CD4-positive, alpha-beta T cell treated with Interleukin-17A for 1 hour (primary cell): ENCODE measurements at regions not wholly inside any gene's neighbourhood (a gene's known extent, or its start where the extent isn't known, plus 50 kb on each side); places are given as distances from the start of the nearest gene placed in this dataset.

Experiments used
- DNase-seq: peaks from one replicate; pipeline ENCODE4 v3.0.0-alpha.2; 2020

DNA sequence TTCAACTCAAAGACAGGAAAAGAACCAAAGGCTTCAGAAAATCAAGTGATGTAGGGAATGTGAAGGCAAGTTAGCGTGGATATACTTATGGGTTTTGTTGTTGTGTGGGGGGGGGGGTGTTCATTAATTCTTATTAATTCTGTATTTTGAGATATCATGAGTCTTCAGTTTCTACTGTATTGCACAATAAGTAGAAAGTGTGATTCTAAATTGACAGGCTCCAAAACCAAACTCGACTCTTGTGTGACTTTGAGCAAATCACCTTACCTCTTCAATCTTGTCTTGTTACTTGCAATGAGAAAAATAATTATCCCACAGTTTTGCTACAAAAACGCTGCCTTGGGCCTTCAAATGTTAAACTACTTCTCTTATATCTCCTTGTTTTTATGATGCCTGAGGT is 453.9 kb upstream of the GOT2 start:
- no peak for DNase-seq

DNA sequence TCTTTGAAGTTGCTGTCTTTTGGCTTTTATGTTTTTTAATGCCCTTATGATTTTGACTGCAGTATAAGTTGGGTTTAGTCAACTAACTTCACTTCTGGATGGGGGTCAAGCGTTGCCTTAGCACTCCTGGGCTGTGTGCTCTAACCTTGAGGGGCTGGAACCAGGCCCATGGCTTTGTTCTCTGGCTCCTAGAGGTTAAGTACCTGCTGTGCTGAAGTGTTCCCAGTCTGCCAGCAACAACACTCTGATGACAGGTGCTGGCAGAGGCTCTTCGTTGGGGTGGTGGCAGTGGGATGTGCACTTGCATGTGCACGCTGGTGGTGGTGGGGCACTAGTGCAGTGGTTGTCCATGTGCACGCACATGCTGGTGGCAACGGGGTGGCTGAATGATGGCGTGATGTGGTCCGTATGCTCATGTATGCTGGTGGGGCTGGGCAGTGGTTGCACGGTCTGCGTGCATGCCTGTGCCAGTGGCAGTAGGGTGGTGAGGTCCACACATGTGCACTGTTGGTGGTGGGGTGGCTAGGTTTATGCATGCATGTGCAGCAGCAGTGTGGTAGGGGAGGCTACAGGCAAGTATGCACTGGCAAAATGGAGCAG is 447.8 kb upstream of the GOT2 start:
- DNase-seq, result no peak

DNA sequence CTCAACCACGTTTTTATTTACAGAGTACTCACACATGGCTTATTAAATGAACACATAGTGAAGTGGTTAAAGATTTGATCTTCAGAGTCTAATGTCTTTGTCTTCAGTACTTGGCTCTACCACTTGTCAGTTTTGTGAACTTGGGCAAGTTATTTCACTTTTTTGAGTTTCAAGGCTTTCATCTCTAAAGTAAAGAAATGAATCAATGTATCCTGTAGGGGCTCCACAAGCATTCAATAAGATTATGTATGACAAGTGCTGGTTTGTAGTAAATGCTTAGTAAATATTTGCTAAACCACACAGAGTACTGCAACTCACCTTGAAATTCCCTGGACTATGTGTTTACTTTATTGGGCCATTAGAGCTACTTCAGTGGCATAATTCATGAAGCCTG is 446.0 kb upstream of the GOT2 start:
- DNase-seq, result no peak

DNA sequence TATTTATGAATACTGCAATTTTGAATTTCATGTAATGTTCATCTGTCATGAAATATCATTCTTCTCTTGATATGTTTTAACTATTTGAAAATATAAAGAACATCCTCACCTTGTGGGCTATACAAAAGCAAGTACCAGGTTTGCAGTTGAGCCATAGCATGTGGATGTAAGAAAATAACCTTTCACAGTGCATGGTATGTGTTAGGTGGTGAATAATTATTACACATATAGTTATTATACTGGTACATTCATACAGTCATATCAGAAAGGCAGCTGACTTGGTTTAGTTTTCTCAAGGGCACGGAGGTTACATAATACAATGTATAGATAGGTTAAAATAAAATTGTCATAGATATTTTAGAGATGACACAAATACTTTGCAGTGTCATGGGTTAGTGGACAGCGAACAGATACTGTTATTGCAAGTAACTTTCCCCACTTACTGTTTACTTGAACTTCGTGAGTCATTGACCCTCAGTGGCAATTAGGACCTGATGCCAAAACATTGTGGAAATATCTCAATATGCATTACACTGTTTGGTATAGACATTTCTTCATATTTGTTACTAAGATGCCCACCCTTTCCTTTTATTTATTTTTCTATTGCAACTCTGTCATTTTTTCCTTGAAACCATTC is 445.4 kb upstream of the GOT2 start:
- DNase-seq, result no peak

DNA sequence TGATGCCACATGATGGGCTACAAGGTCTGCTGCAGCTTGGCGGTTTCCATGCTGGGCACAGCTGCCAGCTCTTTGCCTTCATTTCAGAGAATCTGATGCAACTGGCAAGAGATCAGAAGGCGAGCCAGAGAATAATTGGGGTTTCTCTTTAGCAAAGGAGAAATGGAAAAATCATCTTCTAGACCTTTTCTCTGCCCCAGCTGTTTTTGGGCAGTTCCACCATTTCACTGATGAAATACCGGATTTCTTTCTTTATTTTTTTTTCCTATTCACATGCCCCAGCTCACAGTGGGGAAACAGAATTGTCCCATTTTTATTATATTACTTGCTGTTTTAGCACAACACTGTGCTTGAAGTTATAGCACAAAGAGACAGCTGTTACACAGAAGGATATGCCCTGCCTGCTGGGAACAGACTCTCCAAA is 439.3 kb upstream of the GOT2 start:
- DNase-seq, result no peak

DNA sequence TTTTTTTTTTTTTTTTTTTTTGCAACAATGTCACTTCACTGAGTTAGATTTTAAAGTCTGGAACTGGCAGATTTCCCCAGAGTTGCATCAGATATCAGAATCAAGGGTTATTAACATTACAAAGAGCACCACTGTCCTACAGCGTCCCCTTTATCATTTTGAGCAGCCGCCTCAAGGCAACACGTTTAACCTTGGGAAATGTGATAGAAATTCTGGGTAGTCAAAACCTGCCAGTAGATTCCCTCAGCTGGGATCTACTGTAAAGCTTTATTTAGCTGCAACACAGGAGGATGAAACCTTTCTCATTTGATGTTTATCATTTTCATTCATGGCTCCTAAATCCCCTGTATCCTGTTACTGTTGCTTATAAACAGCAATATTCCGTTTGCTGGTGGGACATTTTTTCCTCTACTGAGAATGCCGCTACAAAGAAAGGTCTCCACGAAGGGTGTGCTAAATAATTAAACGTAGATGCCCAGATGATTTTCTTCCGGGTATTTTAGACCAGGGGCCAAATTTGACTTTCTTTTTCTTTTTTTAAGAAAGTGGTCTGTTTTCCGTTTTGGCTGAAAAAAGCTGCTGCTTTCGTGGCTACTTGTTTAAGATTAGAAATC is 436.1 kb upstream of the GOT2 start:
- DNase-seq, result no peak

DNA sequence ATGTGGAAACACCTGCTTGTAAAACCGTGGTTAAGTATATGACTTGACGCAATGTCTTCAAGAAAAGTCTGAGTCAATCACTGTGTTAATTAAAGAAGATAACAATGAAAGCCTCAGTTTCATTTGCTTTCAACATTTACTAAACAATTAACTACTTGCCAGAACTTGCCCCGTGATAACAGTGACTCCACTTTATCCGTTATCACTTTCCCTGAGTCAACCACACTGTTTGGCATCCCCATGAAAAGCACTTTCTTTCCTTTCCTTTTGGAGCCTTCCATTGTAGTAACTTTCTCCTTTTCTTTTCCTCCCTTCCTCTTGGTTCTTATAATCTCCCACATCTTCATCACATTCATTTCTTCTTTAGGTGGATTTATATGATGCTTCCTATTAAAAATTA is 435.1 kb upstream of the GOT2 start:
- DNase-seq, result no peak

DNA sequence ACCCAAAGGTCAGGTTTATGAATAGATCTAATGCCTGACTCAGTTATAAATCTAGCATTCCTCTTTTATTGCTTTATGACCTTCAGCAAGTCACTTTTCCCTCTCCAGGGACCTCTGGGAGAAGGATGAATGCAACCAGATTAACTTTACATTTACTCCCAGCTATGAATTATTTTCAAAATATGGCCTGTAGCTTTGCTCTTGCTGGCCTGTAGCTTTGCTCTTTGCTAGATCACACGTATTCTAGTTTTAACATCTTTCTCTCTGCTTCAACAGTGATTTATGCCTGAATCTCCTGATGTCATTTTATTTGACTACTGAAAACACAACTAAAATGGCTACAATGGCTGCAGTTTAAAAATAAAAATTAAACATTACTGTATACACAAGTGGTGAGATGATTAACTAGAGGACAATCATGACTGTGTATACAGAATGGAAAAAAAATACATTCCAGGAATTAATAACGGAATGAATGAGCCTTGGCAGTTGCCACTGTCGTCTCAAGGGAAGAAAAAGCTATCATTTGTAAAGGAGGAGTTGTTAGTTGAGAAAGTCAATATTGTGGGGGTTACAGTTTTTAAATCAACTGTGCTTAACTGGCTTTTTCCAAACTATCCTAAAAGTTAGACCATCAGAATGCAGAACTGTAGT is 434.5 kb upstream of the GOT2 start:
- DNase-seq, result no peak

DNA sequence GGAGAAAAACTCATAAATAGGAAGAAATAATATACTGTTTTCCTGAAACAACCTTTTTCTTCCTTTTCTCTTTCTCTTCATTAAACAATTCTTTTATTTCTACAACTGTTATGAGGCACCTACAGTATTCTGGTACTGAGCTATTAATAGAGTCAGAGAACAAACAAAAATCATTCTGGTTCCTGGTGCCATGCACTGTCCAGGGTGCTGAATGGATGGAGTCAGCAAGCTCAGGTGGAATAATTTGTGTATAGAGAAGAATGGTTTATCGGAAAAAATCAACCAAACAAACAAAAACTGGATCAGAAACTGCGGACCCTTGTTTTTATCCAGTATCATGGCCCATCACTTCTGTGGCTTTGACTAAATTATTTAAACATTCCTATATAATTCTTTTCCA is 430.3 kb upstream of the GOT2 start:
- DNase-seq, result no peak

DNA sequence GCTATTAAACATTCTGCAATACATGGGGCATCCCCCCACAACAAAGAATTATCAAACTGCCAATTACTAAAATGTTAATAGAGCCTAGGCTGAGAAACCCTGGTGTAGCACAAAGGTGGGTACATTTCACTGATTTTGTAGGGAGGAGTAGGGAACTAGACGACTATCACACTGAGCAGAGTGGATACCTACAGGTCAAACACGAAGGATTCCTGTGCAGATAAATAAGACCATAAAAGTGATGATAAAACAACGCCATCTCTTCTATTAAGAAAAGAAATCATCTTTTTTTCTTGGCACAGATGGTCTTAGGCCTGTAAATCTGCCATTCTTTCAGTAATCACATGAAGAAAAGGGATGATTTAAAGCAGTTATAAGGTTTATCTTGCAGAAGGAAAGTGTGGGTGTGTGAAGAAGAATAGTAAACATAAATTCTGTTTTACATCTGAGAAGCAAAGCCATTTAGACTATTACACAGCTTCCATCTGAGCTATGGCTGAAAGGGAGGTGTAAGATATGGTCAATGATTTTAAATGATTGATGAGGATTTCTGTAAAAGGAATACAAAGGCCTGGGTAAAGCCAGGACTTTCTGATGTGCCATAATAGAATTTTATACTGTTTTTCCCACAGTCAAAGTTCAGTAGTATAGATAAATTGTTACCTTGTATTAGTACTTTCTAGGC is 429.4 kb upstream of the GOT2 start:
- no peak for DNase-seq

DNA sequence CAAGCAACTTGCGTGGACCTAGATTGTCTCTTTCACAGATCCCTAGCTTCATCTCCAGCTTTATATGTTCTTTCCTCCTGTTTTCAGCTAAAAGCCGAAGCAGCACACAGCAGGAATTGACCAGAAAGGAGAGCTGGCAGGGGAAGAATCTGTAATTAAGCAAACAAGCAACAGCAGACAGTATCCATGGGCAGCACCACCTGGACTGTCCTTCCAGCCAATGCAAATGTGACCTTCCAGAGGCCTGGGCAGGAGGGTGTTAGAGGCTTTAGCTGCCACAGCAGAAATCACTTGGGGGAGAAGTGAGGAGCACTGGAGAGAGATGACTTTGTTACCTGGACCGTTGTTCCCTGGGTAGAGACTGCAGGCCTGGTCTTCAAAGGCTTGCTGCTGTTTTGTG is 427.6 kb upstream of the GOT2 start:
- no peak for DNase-seq

DNA sequence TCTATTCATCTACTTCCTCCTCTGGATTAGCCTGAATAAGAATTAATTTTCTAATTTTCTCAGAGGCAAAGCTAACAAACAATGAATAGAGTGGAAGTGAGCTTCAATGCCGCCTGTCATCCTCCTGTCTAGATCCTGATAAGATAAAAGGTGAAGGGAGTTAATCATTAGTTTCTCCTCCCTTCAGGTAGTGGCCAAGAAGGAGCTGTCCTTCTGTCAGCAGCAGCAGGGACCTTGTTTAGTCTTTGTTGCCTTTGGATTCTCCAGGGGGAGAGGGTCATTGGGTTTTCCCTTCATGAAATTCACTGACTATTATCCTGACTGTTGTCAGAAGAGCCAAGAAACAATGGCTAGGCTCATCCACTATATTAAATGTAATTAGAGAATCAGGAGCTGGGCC is 420.2 kb upstream of the GOT2 start:
- DNase-seq, result no peak

DNA sequence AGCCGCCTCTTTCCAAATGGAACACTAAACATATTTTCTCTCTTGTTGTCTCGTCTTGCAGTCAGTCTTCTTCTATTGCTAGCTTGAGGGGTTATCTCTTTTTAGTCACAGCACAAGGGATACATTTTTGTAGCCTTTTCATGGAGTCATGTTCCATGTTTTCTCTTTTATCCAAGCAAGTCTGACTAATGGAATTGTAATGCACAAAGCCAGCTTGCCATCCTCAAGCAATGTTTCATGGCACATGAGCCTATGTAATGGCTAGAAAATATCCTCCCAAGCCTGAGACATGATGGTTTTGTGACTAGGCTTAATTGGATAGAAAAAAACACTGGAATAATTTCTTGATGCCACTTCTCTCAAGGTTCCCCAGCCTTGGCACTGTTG is 414.6 kb upstream of the GOT2 start:
- no peak for DNase-seq

DNA sequence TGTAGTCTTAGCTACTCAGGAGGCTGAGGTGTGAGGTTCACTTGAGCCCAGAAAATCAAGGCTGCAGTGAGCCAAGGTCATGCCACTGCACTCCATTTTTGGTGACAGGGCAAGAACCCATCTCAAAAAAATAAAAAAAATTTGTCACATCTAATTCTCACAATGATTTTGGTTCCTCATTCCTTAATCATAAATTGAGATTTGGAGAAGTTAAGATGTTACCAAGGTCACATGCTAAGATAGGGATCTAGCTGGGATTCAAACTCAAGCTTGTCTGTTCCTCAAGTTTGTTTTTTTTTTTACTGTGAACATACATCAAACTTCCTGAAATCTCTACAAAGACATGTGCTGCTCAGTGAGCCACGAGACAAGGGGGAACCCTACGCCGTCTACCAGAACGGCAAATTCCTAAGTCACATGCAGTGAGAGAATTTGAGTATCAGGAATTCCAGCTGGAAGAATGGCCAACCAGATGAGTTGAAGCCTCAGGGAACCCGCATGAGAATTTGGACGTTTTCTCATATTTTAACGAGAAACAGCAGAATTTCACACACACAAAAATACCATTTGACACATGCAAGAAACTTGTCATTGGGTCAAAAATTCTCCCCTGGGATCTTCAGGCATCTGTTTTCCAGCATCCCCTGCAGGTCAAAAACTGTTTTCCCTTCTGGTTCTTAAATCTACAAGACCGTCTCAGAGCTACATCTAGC is 414.1 kb upstream of the GOT2 start:
- no peak for DNase-seq

DNA sequence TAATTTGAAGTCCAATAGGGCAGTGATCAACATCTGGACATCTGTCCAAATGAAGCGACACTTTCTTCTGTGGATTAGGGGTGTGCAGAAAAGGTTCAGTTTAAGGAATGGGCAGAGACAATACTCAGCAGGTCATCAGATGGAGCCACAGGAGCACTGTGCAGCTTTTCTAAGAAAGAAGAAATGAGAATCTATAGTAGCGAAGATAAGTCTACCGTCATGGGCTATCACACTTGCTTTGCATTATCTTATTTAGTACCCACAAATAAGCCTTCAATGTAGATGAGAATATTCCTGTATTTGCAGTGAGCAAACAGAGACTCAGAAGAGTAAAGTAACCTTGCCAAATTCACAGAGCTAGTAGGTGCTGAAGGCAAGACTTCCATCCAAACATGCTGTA is 412.0 kb upstream of the GOT2 start:
- DNase-seq, result no peak

DNA sequence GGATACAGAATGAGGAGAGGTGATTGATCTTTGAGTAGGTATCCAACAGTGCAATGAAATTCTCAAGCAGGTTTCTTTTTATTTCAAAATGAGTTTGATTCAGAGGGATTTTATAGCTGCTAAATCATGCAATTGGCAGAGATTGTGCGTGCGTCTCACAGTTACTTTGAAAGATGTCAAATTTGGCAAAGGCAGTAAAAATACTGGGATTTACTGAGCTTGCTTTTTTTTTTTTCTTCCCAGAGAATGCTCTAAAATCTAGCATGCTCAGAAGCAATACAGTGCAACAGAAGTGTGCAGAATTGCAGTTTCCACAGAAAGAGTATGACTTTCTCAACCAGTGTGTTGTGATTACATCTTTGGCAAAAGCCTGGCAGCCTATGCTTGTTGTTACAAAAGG is 410.7 kb upstream of the GOT2 start:
- DNase-seq, result no peak

DNA sequence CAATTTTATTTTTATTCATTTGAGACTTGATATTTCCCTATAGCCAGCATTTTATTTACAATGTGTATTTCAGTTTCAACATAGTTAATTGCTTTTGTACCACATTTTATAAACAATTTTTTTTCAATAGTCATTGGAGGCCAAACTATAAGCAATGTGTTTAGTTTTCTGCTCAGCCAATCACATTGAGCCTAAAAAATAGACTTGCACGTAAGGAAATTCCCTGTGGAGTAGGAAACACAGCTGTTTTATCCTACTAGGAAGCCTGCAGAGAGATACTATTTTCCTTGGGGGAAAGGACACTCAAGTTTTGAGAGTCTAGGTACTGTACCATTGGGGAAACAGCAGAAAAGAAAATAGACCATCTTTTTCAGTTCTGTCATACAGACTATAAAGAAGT is 410.2 kb upstream of the GOT2 start:
- DNase-seq, result no peak

DNA sequence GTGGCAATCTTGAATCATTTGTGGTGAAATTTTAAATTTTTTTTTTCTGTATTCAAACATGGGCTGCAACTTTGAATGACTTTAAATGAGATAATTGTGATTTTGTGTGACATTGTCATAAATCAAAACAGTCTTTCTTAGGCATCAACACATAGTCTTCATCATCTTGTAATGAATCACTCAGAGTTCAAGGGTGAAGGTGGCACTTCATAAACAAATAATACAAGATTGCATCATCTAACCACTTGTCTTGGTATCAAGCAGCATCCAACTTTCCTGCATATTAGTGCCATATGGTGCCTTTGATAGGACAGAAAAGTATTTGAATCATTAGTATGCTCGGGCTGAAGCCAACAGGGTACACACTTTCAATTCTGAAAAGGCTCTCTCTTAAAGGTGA is 392.4 kb upstream of the GOT2 start:
- DNase-seq, result no peak

DNA sequence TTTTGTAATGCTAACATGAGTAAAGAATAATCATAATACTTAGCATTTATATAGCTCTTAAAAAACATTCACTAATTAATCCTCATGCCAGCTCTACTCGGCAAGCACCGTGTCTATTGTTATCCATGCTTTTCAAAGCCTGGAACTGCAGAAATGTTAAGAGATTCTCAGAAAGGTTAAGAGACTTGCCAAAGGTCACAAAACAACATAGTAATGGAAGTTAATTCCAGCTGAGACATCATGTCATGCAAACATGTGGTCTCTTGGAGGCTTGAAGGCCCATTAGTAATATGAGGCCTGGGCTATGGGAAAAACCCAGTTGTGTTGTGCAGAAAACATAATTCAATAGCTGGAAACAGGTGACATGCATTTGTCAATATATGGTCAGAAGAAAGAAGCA is 389.9 kb upstream of the GOT2 start:
- no peak for DNase-seq

DNA sequence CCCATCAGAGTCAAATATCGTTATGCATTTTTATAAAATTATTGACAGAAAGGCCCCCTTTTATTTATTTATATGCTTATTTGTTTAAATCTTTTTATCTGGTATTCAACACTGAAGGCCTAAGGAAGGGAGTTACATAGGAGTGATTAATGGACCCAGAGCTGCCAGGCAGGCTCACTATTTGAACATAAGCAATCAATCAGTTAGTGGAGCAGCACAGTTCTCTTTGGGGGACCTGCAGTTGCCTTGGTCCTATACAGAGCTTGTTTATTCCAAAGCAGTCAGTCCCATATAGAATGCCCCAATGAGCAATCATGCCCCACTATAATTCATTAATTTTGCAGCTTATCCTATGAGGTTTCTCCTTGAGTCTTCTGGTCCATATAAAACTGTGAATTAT is 389.4 kb upstream of the GOT2 start:
- no peak for DNase-seq

DNA sequence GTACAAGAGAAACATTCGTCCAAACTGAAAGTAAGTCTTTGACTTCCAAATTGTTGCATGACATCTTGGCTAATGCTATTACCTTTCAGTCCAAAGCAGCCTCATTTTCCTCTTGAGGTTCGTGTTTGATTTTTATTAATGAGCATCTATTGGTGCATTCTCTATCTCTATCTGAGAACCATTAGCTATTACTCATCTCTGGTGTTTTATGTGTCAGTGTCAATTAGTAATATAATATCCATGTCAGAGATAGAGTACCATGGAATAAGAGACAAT is 388.1 kb upstream of the GOT2 start:
- no peak for DNase-seq

DNA sequence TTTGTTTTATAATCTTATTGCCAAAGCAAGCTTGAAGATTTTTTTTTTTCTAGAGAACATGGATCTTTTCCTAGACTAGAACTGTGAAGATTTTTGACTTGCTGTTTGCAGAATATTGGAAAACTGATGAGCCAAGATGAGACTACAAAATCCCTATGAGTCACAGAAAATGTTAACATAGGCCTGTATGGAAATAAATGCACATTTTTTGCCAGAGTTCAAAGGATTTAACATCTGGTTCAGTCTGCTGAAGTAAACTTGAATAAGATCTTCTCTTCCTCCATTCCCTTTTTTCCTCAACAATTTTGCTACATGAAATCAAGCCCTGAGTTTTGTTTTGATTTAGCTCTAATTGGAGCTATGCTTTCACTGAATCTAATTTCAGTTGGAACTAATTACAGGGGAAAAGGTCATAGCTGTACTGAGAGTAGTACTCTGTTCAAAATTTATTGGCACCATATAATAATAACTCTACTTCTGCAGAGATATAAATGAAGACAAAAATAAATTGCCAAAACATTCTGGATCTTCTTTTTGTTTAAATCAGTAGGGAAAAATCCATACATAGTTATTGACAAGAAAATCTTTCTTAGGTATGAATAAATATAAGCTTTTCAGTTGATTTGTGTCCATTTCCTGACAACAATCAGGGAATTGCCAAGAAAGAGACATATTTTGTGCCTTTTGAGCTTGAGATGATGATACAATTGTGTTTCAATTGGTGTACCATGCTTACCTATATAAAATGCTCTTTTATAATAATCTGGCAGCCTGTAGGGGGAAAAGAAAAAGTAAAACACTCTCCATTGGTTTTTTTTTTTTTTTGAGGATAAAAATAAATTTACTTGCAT is 387.5 kb upstream of the GOT2 start:
- DNase-seq, result no peak

DNA sequence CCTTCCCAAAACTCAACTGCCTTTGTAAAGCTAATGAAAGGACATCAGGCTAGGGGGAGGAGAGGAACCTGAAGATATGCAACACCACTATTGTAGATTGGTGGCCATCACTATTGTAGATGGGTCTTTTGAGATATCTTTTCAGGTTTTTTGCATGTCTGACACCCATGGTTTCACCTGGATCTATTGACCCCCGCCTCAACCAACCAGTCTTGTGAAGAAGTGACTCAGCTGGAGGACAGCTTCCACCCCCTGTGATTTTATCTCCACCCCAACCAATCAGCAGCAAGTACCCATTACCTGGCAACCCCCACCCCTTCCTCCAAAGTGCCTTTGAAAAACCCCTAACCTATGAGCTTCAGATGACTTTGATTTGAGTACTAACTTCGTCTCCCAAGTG is 382.6 kb upstream of the GOT2 start:
- DNase-seq, result no peak
